Suprapubic skin (tissue), 4 donors: ENCODE measurements at regions not wholly inside any gene's neighbourhood (a gene's known extent, or its start where the extent isn't known, plus 50 kb on each side); places are given as distances from the start of the nearest gene placed in this dataset.

ENCODE experiments used
- DNase-seq, 2 donors: peaks; one replicate each; pipeline ENCODE4 v3.0.0-alpha.2; 2019; ENCODE audit warnings: low spot score in 2 of 2
- H3K27ac ChIP-seq: fragments of 200-600 bp; sonication (generic); one replicate; pipeline ENCODE4 v1.5.1; 2019
- H3K27me3 ChIP-seq: fragments of 200-600 bp; sonication (generic); one replicate; pipeline ENCODE4 v1.5.1; 2019
- H3K36me3 ChIP-seq: fragments of 200-600 bp; sonication (generic); one replicate; pipeline ENCODE4 v1.5.1; 2019
- H3K4me1 ChIP-seq: fragments of 200-600 bp; sonication (generic); one replicate; pipeline ENCODE4 v1.5.1; 2019
- H3K4me3 ChIP-seq: fragments of 200-600 bp; sonication (generic); one replicate; pipeline ENCODE4 v1.5.1; 2019; ENCODE audit warnings: mild to moderate bottlenecking
- H3K9me3 ChIP-seq: fragments of 200-600 bp; sonication (generic); one replicate; pipeline ENCODE4 v1.5.1; 2019
- EP300 ChIP-seq: sonication (generic); formaldehyde crosslinking; IDR thresholded peaks from one replicate; pipeline ENCODE4 v1.6.1; 2017; ENCODE audit warnings: antibody characterized with exemption
- POLR2A ChIP-seq, 2 donors: fragments of 450-650 bp; IDR thresholded peaks; one replicate each; pipeline ENCODE4 v1.6.1; 2017; ENCODE audit warnings: antibody characterized with exemption in 2 of 2, mild to moderate bottlenecking in 2 of 2, moderate library complexity in 2 of 2
- POLR2AphosphoS5 ChIP-seq, 3 donors: sonication (generic); formaldehyde crosslinking; IDR thresholded peaks; one replicate each; pipeline ENCODE4 v1.6.1; 2017; ENCODE audit warnings: antibody characterized with exemption in 3 of 3
- WGBS: methylation state at CpG from one replicate; pipeline ENCODE4 v1.1.5; 2018; 5-methylcytosine and 5-hydroxymethylcytosine counted together
- TF ChIP-seq, protein P1 (sequence below), 2 donors: fragments of 200-600 bp in 1 of 2; fragments of 450-650 bp in 1 of 2; sonication (generic) in 1 of 2; IDR thresholded peaks; one replicate each; pipeline ENCODE4 v1.5.1; 2016 to 2019; ENCODE audit warnings: antibody characterized with exemption in 2 of 2, mild to moderate bottlenecking in 1 of 2, moderate library complexity in 1 of 2

DNA sequence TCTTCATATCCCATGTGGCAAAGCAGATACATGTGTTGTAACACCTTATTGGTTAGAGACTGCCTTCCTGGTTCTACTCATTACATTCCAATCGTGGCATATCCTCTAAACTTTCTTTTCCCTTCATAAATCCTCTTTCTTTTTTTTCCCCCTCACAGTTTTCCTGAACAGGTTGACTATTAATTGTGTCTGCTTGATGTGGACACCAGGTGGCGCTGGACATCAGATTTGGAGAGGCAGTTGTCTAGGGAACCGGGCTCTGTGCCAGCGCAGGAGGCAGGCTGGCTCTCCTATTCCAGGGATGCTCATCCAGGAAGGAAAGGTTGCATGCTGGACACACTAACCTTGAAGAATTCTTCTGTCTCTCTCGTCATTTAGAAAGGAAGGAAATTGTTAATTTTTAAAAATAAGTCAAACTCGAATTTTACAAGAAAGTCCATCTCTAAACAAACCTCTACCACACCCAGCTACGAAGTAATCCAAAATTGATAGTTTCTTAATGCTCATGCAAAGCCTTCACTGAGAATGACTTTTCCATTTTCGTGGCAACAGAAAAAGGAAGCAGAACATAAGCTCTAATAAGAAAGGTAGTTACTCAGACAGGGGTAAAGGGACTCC lies 59.4 kb upstream of the ASB17 start:
- peak; percentile 87 for DNase-seq
- no peak overlapping the region for H3K27ac ChIP-seq
- peaks cover 13% of the 10 kb centered on the region for H3K27me3 ChIP-seq
- no peaks in the 10 kb centered on the region for H3K36me3 ChIP-seq
- no peaks in the 10 kb centered on the region for H3K9me3 ChIP-seq
- H3K4me3 ChIP-seq = no peak overlapping the region
- WGBS = 17% methylated on average over 8 of the region's 8 CpGs
- H3K4me1 ChIP-seq = no peaks in the 10 kb centered on the region
- no peak for TF ChIP-seq EP300
- TF ChIP-seq, protein P1, sequence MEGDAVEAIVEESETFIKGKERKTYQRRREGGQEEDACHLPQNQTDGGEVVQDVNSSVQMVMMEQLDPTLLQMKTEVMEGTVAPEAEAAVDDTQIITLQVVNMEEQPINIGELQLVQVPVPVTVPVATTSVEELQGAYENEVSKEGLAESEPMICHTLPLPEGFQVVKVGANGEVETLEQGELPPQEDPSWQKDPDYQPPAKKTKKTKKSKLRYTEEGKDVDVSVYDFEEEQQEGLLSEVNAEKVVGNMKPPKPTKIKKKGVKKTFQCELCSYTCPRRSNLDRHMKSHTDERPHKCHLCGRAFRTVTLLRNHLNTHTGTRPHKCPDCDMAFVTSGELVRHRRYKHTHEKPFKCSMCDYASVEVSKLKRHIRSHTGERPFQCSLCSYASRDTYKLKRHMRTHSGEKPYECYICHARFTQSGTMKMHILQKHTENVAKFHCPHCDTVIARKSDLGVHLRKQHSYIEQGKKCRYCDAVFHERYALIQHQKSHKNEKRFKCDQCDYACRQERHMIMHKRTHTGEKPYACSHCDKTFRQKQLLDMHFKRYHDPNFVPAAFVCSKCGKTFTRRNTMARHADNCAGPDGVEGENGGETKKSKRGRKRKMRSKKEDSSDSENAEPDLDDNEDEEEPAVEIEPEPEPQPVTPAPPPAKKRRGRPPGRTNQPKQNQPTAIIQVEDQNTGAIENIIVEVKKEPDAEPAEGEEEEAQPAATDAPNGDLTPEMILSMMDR (IDR thresholded peaks at IDR 0.05) = peak in 1 of 2 donors; percentile 62

DNA sequence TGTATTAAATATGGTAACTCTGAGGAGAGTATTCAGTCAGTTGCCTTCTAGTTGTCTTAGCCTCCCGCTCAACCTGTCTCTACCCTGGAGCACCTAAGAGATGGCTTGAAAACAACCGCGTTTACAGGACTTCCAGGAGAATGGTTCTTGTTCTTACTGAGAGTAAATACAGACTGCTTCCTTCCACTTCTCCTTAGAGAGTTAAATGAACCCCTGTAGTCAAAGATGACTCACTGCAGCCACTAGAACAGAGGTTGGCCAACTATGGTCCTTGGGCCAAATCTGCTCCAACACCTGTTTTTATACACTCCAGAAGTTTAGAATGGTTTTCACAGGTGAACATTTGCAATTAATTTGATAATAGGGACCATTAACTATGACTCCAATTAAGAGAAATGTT lies 60.1 kb upstream of the ASB17 start:
- 85% methylated on average over 3 of the region's 3 CpGs for whole genome bisulfite sequencing
- no peak overlapping the region for H3K4me3 ChIP-seq
- H3K27ac ChIP-seq = no peak overlapping the region
- no peak for DNase-seq
- H3K4me1 ChIP-seq = no peaks in the 10 kb centered on the region
- H3K36me3 ChIP-seq = no peaks in the 10 kb centered on the region
- peaks cover 13% of the 10 kb centered on the region for H3K27me3 ChIP-seq
- TF ChIP-seq POLR2AphosphoS5 (IDR thresholded peaks at IDR 0.05) = no peak
- TF ChIP-seq EP300 = no peak
- TF ChIP-seq POLR2A (IDR thresholded peaks at IDR 0.05) = no peak
- TF ChIP-seq, protein P1 (IDR thresholded peaks at IDR 0.05) = no peak
- no peaks in the 10 kb centered on the region for H3K9me3 ChIP-seq

DNA sequence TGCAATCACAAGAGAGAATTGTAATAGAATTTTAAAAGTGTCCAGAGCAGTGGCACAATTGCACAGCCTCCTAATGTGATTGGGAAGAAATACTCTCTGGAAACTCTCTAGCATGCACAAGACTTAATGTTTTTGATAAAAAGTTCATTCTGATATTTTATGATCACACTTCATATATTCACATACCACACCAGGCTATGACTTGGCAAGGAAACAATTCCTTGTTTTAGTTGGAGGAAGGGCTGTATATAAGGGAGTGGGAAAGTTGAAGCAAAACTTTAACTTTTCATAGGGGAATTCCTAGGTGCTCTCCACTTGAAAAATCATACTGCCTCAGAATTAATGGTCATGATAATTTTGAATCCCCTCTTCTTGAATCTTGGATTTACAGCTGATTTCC lies 61.5 kb upstream of the ASB17 start:
- TF ChIP-seq POLR2AphosphoS5 (IDR thresholded peaks at IDR 0.05) (no peak), POLR2A (IDR thresholded peaks at IDR 0.05) (no peak), EP300 (no peak)
- TF ChIP-seq, protein P1 (IDR thresholded peaks at IDR 0.05) = no peak
- H3K27me3 ChIP-seq = peaks cover 13% of the 10 kb centered on the region
- no peaks in the 10 kb centered on the region for H3K9me3 ChIP-seq
- H3K27ac ChIP-seq = no peak overlapping the region
- no peaks in the 10 kb centered on the region for H3K4me1 ChIP-seq
- no peaks in the 10 kb centered on the region for H3K36me3 ChIP-seq
- no peak overlapping the region for H3K4me3 ChIP-seq
- no peak for DNase-seq

DNA sequence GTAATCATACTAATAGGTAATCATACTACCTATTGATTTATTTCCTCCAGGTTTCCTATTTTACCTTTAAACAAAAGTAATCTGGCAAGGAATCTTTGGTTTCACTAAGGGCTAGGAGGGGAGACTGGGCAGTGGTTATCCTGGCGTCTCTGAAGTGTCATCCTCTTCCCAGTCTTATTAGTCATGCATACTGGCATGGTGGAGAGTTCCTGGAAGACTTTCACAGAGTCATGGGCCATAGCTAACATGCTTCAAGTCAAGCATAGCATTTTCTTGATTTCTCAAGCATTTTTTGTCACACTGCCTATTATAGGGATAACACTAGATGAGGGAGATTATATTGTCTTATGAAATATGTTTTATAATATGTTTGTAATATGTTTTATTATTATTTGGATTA lies 64.0 kb upstream of the ASB17 start:
- H3K9me3 ChIP-seq = no peaks in the 10 kb centered on the region
- TF ChIP-seq POLR2AphosphoS5 (IDR thresholded peaks at IDR 0.05) = no peak
- TF ChIP-seq, protein P1 (IDR thresholded peaks at IDR 0.05) = no peak
- TF ChIP-seq POLR2A (IDR thresholded peaks at IDR 0.05) = no peak
- TF ChIP-seq EP300 = no peak
- no peak for DNase-seq
- 47% methylated on average over 1 of the region's 1 CpG for WGBS
- H3K4me1 ChIP-seq = no peaks in the 10 kb centered on the region
- H3K36me3 ChIP-seq = no peaks in the 10 kb centered on the region
- H3K4me3 ChIP-seq = no peak overlapping the region
- no peak overlapping the region for H3K27ac ChIP-seq
- H3K27me3 ChIP-seq = no peaks in the 10 kb centered on the region

DNA sequence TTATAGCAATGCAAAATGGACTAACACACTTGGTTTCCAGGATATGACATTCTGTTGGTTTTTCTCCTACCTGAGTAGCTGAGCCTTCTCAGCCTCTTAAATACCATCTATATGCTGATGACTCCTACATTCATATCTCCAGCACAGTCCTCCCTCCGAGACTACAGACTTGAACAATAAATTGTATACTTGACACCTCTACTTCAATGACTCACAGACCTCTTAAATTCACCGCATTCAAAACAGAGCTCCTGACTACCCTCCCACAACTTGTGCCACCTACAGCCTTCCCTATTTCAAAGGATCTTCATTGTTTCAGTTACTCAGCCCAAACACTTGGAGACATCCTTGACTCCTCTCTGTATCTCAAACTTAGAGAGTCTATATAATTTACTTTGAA lies 66.8 kb upstream of the ASB17 start:
- 93% methylated on average over 2 of the region's 2 CpGs for WGBS
- Histone ChIP-seq H3K36me3 (no peaks in the 10 kb centered on the region), H3K27ac (no peak overlapping the region), H3K4me1 (no peaks in the 10 kb centered on the region), H3K9me3 (no peaks in the 10 kb centered on the region), H3K27me3 (no peaks in the 10 kb centered on the region), H3K4me3 (no peak overlapping the region)
- DNase-seq = no peak
- TF ChIP-seq, protein P1 (IDR thresholded peaks at IDR 0.05) = no peak
- no peak for TF ChIP-seq EP300
- no peak for TF ChIP-seq POLR2A (IDR thresholded peaks at IDR 0.05)
- no peak for TF ChIP-seq POLR2AphosphoS5 (IDR thresholded peaks at IDR 0.05)
